ENCODE measurements at regions not wholly inside any gene's neighbourhood (a gene's known extent, or its start where the extent isn't known, plus 50 kb on each side); places are given as distances from the start of the nearest gene placed in this dataset.
"Not testable (repeated sequence)": the region's sequence is repeated elsewhere in the genome, so short reads cannot be mapped to it uniquely, and the experiment has no call there.

DNA sequence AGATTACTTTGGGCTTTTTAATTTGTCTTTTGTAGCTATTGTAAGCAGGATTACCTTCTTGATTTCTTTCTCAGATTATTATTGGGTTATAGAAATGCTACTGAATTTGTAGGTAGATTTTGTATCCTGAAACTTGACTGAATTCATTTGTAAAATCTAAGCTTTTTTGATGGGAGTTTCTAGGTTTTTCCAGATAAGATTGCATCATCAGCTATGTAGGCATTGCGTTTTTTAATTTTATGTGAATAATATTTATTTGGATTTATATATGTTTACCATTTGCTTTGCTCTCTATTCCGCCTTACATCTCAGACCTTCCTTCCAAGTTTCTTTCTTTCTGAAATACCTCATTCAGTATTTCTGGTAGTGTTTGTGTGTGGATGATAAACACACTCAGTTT, 351.7 kb upstream of the ANKRD30A start:
- DNase-seq (ENCODE audit: low spot score) (no peak), ATAC-seq (no peak)
- intact Hi-C loops (cut with DNase I): no loop called here

DNA sequence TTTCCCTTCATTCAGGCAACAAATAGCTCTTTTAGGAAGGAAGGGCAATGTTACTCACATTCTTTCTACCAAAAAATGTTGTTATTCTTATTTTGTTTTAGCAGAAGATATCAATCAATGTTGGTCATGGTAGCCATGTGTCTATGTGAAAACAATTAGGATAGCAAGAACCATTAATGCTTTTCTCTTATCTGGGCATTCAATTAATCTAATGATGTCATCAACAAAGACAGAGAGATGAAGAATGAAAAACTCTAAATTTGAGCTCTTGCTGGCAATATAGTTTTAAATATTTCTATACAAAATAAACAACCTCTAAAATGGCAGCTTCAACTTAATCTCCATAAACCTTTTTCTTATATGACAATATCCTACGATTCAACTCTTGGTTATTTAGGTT, 353.7 kb upstream of the ANKRD30A start:
- intact Hi-C loops (cut with DNase I): no loop called here
- no peak for ATAC-seq
- no peak for DNase-seq (ENCODE audit: low spot score)

DNA sequence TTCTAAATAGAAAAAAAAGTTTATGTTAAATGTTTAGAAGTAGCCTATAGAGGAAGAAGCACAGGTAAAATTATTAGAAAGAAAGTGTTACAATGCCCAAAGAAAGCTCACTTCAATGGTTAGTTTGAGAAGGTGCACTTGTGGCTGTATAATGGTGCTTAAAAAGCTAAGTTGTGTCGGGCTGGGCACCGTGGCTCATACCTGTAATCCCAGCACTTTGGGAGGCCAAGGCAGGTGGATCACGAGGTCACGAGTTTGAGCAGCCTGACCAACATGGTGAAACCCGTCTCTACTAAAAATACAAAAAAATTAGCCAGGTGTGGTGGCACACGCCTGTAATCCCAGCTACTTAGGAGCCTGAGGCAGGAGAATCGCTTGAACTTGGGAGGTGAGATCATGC, 355.7 kb upstream of the ANKRD30A start:
- ATAC-seq; DNase-seq (ENCODE audit: low spot score); intact Hi-C loops (cut with DNase I): not testable (repeated sequence)

DNA sequence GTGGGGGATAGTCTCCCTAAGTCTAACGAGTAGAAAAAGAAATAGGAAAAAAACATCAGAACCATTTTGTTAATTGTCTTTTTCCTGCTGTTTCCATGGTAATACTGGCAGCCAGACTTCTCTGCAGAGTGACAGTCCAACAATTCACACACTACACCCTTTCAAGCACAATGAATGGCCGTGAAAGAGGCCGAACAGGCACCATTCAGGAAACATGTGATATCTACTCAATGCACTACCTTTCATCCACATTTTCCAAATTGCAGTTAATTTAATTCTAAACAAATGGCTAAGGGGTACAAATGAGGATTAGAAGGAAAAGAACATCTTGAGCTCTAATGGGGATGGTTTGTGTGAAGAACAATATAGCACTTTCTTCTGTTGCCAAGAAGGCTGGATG, 358.5 kb upstream of the ANKRD30A start:
- intact Hi-C loops (cut with DNase I): no loop called here
- DNase-seq (ENCODE audit: low spot score) (no peak), ATAC-seq (no peak)

DNA sequence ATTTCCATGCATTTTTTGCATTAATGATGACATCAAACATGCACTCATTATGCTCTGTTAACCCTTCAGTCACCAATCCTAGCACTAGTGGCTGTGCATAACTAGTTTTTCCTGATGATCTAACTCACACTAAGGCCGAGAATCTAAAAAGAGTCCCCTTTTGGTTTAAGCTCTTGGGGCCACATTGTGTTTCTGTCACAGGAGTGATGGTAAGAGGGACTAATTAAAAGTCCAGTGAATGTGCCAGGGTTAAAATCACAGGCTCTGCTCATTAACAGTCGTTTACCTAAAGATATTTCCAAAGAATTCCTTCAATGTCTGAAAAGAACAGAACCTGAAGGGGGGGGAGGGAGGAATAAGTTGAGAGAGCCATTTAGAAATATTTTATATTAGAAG, 359.0 kb upstream of the ANKRD30A start:
- no peak for ATAC-seq
- intact Hi-C loops (cut with DNase I): no loop called here
- no peak for DNase-seq (ENCODE audit: low spot score)

GRCh38 chr10:36765782-36766414, 359.5 kb upstream of the ANKRD30A start:
- ATAC-seq: no peak
- no peak for DNase-seq (ENCODE audit: low spot score)
- intact Hi-C loops (cut with DNase I): no loop called here

- DNase-seq (ENCODE audit: low spot score) (no peak), ATAC-seq (no peak)
- intact Hi-C loops (cut with DNase I): no loop called here
Measured at GRCh38 chr10:36764823-36765222, 360.6 kb upstream of the ANKRD30A start.

DNA sequence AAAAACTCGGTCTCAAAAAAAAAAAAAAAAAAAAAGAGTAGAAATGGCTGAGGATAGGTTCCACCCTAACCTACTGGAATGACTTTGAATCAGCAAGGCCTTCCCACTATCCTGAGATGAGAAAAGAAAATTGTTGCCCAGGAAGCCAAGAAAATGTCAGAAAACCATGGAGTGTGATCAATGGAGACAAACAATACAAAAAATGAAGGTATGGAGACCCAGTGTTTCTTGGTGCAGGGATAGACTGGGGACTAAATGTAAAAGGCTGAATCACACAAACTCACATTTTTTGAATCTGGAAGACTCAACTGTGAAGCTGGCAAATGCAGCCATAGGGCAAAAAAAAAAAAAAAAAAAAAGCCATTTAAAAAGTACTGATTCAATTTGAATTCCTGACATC, 364.3 kb upstream of the ANKRD30A start:
- intact Hi-C loops (cut with DNase I): no loop called here
- ATAC-seq (no peak), DNase-seq (ENCODE audit: low spot score) (no peak)

DNA sequence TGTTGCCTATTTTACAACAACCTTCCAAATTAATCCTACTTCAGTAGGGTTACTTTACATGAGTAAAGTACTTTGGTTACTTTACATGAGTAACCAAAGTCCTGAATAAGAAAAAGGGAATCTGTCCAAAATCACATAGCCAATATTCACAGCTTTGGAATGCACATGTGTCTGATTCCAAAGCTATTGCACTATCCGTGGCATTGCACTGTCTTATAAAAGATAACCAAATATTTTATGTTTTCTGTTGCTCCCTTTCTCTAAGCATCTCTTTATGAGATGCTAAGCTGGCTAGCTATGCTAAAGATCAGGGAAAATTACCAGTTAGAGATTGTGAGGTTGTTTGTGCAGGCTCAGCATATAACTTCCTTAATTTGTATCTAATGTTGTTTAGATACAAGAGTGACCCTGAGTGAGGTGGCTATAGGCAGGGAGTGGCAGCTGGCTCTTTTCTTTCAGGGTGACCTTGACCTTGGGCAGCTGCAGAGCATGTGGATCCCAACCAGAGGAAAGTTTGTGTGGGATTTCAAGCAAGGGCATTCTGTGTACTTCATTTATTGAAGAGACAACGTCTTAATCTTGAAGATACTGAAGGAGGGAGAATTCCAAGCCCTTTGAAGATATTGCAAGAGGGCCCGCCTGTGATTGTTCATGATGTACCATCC, 366.1 kb upstream of the ANKRD30A start:
- ATAC-seq: no peak
- no peak for DNase-seq (ENCODE audit: low spot score)

DNA sequence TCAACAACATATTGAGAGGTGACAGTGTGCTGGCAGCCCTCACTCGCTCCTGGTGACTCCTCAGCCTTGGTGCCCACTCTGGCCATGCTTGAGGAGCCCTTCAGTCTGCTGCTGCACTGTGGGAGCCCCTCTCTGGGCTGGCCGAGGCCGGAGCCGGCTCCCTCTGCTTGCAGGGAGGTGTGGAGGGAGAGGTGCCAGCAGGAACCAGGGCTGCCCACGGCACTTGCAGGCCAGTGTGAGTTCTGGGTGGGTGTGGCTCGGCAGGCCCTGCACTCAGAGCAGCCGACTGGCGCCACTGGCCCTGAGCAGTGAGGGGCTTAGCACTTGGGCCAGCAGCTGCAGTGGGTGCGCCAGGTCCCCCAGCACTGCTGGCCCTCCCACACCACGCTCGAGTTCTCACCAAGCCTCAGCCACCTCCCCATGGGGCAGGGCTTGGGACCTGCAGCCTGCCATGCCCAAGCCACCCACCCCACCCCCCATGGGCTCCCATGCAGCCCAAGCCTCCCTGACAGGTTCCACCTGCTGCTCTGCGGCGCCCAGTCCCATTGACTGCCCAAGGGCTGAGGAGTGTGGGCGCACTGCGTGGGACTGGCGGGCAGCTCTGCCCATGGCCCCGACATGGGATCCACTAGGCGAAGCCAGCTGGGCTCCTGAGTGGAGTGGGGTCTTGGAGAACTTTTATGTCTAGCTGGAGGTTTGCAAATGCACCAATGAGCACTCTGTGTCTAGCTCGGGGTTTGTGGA, 377.1 kb upstream of the ANKRD30A start:
- intact Hi-C loops (cut with DNase I): no loop called here
- DNase-seq (ENCODE audit: low spot score) (no peak), ATAC-seq (no peak)

More for the DNA sequence above, 366.1 kb upstream of the ANKRD30A start:
- intact Hi-C loops (cut with DNase I): no loop called here

DNA sequence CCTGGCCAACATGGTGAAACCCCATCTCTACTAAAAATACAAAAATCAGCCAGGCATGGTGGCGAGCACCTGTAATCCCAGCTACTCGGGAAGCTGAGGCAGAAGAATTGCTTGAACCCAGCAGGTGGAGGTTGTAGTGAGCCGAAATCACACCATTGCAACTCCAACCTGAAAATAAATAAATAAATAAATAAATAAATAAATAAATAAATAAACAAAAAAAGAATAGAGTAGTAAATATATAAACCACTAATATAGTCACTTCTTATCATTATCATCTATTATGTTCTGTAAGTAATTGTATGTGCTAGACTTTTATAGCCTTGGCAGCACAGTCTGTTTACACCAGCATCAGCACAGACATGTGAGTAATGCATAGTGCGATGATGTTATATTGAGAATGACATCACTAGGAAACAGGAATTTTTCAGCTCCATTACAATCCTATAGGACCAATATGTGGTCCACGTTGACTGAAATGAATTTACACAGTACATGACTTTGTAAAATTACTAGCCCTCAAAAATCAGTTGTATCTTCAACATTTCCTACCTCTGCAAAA, 385.4 kb upstream of the ANKRD30A start:
- ATAC-seq (no peak), DNase-seq (ENCODE audit: low spot score) (no peak)
- intact Hi-C loops (cut with DNase I): no loop called here

DNA sequence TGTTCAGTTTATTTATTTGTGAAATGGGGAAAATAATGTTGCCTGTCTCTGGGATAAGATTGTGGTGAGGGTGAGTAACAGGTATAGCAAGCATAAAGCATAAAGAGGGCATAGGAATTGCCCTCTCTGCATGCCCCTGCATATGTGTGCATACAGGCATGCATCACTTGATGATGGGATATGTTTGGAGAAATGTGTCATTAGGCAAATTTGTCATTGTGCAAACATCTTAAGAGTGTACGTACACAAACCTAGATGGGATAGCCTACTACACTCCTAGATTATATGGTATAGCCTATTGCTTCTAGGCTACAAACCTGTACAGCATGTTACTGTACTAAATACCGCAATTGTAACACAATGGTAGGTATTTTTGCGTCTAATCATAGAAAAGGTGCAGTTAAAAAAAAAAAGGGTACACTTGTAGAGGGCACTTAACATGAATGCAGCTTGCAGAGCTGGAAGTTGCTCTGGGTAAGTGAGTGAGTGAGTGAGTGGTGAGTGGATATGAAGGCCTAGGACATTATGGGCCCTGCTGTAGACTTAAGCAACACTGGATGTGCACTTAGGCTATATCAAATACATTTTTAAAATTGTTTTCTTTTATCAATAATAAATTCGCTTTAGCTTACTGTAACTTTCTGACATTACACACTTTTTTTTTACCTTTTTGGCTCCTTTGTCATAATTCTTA, 386.5 kb upstream of the ANKRD30A start:
- intact Hi-C loops (cut with DNase I): no loop called here
- ATAC-seq: no peak
- no peak for DNase-seq (ENCODE audit: low spot score)

DNA sequence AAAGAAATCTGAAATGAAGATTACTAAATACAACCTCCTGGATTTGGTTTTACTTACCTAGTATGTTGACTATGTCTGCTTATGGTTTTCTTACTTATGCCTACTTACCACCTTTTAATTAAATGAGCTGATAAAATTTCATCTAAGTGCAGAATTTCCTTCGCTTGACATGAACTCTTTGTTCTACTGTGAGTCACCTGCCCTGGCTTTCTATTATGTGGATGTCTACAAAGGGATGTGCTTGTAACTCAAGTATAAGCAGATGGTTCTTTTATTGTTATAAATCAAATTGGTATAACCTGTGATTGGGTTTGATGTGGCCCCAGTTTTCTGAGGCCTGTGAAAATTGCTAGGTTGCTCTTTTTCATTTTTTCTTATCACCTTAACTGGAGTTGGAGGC, 389.1 kb upstream of the ANKRD30A start:
- no peak for DNase-seq (ENCODE audit: low spot score)
- no peak for ATAC-seq
- intact Hi-C loops (cut with DNase I): no loop called here

- intact Hi-C loops (cut with DNase I); DNase-seq (ENCODE audit: low spot score); ATAC-seq: not testable (repeated sequence)
Measured at GRCh38 chr10:36734590-36734989, 390.8 kb upstream of the ANKRD30A start.

GRCh38 chr10:36730316-36730715, 395.1 kb upstream of the ANKRD30A start:
- ATAC-seq: no peak
- no peak for DNase-seq (ENCODE audit: low spot score)
- intact Hi-C loops (cut with DNase I): no loop called here

DNA sequence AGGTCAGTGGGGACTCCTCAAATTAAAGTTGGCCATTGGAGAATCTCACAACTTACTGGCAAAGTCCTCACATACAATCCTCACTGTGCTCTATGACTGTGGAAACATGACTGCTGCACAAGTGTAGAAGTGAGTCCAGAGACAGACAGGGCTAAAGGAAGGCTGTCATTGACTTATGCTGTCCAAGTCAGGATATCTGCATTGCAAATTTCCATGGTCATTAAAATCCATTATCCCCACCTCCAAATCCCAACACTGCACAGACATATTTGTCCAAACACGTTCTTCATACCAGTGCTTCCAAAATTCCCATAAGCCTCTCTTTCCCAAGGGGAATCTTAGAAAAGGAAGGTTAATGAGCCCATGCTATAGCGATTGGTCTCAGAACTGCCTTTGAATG, 396.8 kb upstream of the ANKRD30A start:
- intact Hi-C loops (cut with DNase I): no loop called here
- DNase-seq (ENCODE audit: low spot score): no peak
- no peak for ATAC-seq

- DNase-seq (ENCODE audit: low spot score): no peak
- intact Hi-C loops (cut with DNase I): no loop called here
- ATAC-seq: peak; percentile 62
Measured at GRCh38 chr10:36725581-36726520, 399.5 kb upstream of the ANKRD30A start.

DNA sequence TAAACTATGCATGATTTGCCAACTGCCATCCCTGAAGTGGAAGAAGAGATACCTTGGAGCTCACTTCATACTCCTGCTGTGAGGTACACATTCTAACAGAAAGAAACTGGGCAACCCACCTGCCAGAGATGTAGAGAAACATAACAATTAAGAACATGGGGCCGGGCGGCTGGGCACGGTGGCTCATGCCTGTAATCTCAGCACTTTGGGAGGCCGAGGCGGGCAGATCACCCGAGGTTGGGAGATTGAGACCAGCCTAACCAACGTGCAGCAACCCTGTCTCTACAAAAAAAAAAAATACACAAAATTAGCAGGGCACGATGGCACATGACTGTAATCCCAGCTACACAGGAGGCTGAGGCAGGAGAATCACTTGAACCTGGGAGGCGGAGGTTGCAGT, 402.6 kb upstream of the ANKRD30A start:
- DNase-seq (ENCODE audit: low spot score) (no peak), ATAC-seq (no peak)
- intact Hi-C loops (cut with DNase I): no loop called here

Measured in sciatic nerve (tissue), 2 donors.